HepG2 (cell line): ENCODE measurements at regions not wholly inside any gene's neighbourhood (a gene's known extent, or its start where the extent isn't known, plus 50 kb on each side); places are given as distances from the start of the nearest gene placed in this dataset.
"Not testable (repeated sequence)": the region's sequence is repeated elsewhere in the genome, so short reads cannot be mapped to it uniquely, and the experiment has no call there.

Experiments used
- ATAC-seq: fragments of 200-7000 bp; cut with Tn5 transposase; 3 replicates; pipeline ENCODE4 v1.9.1; 2020; ENCODE audit warnings: mild to moderate bottlenecking, moderate library complexity
- BruUV-seq: library from RNA; stranded (reverse); fragments of 400-500 nt; replicated peaks from 2 replicates; lab custom pipeline; 2021; lab: Mats Ljungman, UMichigan
- CTCF ChIA-PET: fragments of 300-600 bp; formaldehyde crosslinking; extraction: SDS; loops from one replicate; lab custom pipeline; 2021; ENCODE audit warnings: low total read pairs, inconsistent platforms, low intra/inter-chr PET ratio; lab: Yijun Ruan, JAX
- POLR2A ChIA-PET: fragments of 350-600 bp; sonication (Branson Sonifier 250); formaldehyde crosslinking; loops from one replicate; lab custom pipeline; 2020; ENCODE audit warnings: antibody characterized with exemption, inconsistent platforms; lab: Yijun Ruan, JAX
- DNase-seq: peaks from one replicate; pipeline ENCODE4 v3.0.0-alpha.2; 2015; ENCODE audit warnings: low spot score
- FAIRE-seq: peaks from 3 replicates; lab custom pipeline; 2011; peaks lifted over from hg19 to GRCh38; lab: Jason Lieb, UNC
- H2AFZ ChIP-seq: one replicate; pipeline ENCODE4 v1.6.1; 2011; ENCODE audit warnings: low read length, inconsistent platforms
- H3K27ac ChIP-seq: fragments of 300-600 bp; 3 replicates; pipeline ENCODE4 v1.8.0; 2011; ENCODE audit warnings: mixed run types, mild to moderate bottlenecking, mixed read lengths, low read length, inconsistent platforms; ENCODE audit not compliant: insufficient read depth; ENCODE audit errors: extremely low read length
- H3K27me3 ChIP-seq, 2 experiments: fragments of 200-600 bp in 1 of 2; 2 replicates in 1 of 2; 3 replicates in 1 of 2; pipeline versions ENCODE4 v1.6.0 to v1.8.0; 2011; ENCODE audit warnings: low read length in 2 of 2, mild to moderate bottlenecking in 2 of 2, moderate library complexity in 2 of 2, inconsistent platforms in 1 of 2; ENCODE audit not compliant: insufficient read depth in 2 of 2, control insufficient read depth in 1 of 2
- H3K36me3 ChIP-seq, 2 experiments: fragments of 200-600 bp in 1 of 2; replicated peaks in 1 of 2; 2 replicates in 1 of 2; 3 replicates in 1 of 2; pipeline versions ENCODE4 v1.5.1 to v1.8.0; 2011; ENCODE audit warnings: low read length in 2 of 2, inconsistent platforms in 1 of 2; ENCODE audit not compliant: insufficient read depth in 2 of 2, control insufficient read depth in 1 of 2
- H3K4me1 ChIP-seq: 2 replicates; pipeline ENCODE4 v1.5.1; 2012; ENCODE audit warnings: low read length, inconsistent platforms; ENCODE audit not compliant: insufficient read depth
- H3K4me2 ChIP-seq: 2 replicates; pipeline ENCODE4 v1.6.0; 2011; ENCODE audit warnings: low read depth, low read length, inconsistent platforms
- H3K4me3 ChIP-seq, 3 experiments: fragments of 200-600 bp in 1 of 3; sonication (generic), shearing (Covaris generic) in 1 of 3; replicated peaks in 1 of 3; 2 replicates each; pipeline ENCODE4 v1.5.1; 2011 to 2016; ENCODE audit warnings: low read length in 3 of 3, inconsistent platforms in 2 of 3, low read depth in 2 of 3, mild to moderate bottlenecking in 2 of 3, control low read depth in 1 of 3, mixed read lengths in 1 of 3; ENCODE audit not compliant: insufficient read depth in 1 of 3
- H3K79me2 ChIP-seq: one replicate; pipeline ENCODE4 v1.6.1; 2011; ENCODE audit warnings: low read length, inconsistent platforms; ENCODE audit not compliant: insufficient read depth
- H3K9ac ChIP-seq: 2 replicates; pipeline ENCODE4 v1.6.0; 2011; ENCODE audit warnings: mild to moderate bottlenecking, low read depth, low read length, inconsistent platforms; ENCODE audit not compliant: insufficient read depth
- H3K9me3 ChIP-seq: 2 replicates; pipeline ENCODE4 v1.5.1; 2012; ENCODE audit warnings: mild to moderate bottlenecking, low read length
- H4K20me1 ChIP-seq: 2 replicates; pipeline ENCODE4 v1.6.0; 2011; ENCODE audit warnings: inconsistent platforms, mild to moderate bottlenecking, low read length, moderate library complexity; ENCODE audit not compliant: insufficient read depth
- BHLHE40 ChIP-seq: IDR thresholded peaks from 2 replicates; pipeline ENCODE4 v1.6.1; 2011; ENCODE audit warnings: low read length, improper control_type of control experiment
- KDM5B ChIP-seq: sonication (generic); formaldehyde crosslinking; IDR thresholded peaks from 2 replicates; pipeline ENCODE4 v1.4.0; 2020; ENCODE audit warnings: missing genetic modification reagents, mild to moderate bottlenecking, borderline replicate concordance
- STAT6 ChIP-seq: sonication (generic); formaldehyde crosslinking; IDR thresholded peaks from 2 replicates; pipeline ENCODE4 v1.4.0; 2020; ENCODE audit warnings: missing genetic modification reagents, mild to moderate bottlenecking, borderline replicate concordance
- TCF7L2 ChIP-seq: IDR thresholded peaks from 2 replicates; pipeline ENCODE4 v1.6.1; 2011; ENCODE audit warnings: mild to moderate bottlenecking, low read depth, low read length, moderate library complexity
- ZBED4 ChIP-seq: sonication (generic); formaldehyde crosslinking; IDR thresholded peaks from 2 replicates; pipeline ENCODE4 v1.4.0; 2020; ENCODE audit warnings: missing genetic modification reagents, borderline replicate concordance
- WGBS: methylation state at CpG from one replicate; pipeline ENCODE4 v1.1.6; 2017; ENCODE audit warnings: low lambda C conversion rate; 5-methylcytosine and 5-hydroxymethylcytosine counted together
- in situ Hi-C: cut with HindIII; loops from 2 replicates; pipeline ENCODE4 v1.10.0; 2017; ENCODE audit warnings: low pct_unique_long_range_greater_than_20kb; ENCODE audit not compliant: extremely low pct_ligation_motif_present
- intact Hi-C: fragments of 100-400 bp; cut with micrococcal nuclease; formaldehyde crosslinking; loops from one replicate; pipeline ENCODE4 v1.10.0; 2022; ENCODE audit not compliant: unreplicated experiment
- TF ChIP-seq, protein P1 (sequence below): sonication (generic); formaldehyde crosslinking; IDR thresholded peaks from 2 replicates; pipeline ENCODE4 v1.9.0; 2021; ENCODE audit warnings: mild to moderate bottlenecking, missing genetic modification reagents
- TF ChIP-seq, protein P2 (sequence below): sonication (generic); formaldehyde crosslinking; IDR thresholded peaks from 2 replicates; pipeline ENCODE4 v1.9.0; 2021; ENCODE audit warnings: missing genetic modification reagents, borderline replicate concordance

DNA sequence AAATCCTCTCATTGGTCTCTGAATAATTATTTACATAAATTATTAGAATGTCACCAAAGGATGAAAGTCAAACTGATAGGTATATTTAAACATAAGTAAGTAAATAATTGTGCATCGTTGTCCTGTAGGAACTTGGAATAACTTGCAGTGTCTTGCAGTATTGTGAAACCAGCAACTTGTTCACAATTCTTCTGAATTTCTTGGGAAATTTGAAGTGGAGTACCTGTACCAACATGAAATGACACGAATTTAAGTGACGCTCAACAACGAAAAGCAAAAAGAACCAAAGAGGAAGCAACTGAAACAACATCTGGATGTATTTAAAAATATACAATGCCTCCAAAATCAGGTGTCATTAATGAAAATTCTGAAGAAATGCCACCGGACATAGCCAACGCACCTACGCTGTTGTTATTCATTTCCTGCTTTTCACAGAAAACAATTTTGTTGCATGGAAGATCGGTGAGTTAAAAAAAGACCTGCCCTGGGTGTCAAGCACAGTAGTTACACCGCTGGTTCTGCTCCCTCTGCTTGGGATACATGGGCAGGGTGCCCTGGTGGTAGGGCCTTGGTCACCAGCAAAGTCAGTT is 112.5 kb downstream of the RPLP1 start (continued):
- no peak for TF ChIP-seq STAT6 (CRISPR knock-in tag)
- no peak for TF ChIP-seq KDM5B (CRISPR knock-in tag)
- TF ChIP-seq ZBED4 (CRISPR knock-in tag), result no peak
- no peak for TF ChIP-seq BHLHE40
- TF ChIP-seq TCF7L2, result no peak
- TF ChIP-seq, protein P1, sequence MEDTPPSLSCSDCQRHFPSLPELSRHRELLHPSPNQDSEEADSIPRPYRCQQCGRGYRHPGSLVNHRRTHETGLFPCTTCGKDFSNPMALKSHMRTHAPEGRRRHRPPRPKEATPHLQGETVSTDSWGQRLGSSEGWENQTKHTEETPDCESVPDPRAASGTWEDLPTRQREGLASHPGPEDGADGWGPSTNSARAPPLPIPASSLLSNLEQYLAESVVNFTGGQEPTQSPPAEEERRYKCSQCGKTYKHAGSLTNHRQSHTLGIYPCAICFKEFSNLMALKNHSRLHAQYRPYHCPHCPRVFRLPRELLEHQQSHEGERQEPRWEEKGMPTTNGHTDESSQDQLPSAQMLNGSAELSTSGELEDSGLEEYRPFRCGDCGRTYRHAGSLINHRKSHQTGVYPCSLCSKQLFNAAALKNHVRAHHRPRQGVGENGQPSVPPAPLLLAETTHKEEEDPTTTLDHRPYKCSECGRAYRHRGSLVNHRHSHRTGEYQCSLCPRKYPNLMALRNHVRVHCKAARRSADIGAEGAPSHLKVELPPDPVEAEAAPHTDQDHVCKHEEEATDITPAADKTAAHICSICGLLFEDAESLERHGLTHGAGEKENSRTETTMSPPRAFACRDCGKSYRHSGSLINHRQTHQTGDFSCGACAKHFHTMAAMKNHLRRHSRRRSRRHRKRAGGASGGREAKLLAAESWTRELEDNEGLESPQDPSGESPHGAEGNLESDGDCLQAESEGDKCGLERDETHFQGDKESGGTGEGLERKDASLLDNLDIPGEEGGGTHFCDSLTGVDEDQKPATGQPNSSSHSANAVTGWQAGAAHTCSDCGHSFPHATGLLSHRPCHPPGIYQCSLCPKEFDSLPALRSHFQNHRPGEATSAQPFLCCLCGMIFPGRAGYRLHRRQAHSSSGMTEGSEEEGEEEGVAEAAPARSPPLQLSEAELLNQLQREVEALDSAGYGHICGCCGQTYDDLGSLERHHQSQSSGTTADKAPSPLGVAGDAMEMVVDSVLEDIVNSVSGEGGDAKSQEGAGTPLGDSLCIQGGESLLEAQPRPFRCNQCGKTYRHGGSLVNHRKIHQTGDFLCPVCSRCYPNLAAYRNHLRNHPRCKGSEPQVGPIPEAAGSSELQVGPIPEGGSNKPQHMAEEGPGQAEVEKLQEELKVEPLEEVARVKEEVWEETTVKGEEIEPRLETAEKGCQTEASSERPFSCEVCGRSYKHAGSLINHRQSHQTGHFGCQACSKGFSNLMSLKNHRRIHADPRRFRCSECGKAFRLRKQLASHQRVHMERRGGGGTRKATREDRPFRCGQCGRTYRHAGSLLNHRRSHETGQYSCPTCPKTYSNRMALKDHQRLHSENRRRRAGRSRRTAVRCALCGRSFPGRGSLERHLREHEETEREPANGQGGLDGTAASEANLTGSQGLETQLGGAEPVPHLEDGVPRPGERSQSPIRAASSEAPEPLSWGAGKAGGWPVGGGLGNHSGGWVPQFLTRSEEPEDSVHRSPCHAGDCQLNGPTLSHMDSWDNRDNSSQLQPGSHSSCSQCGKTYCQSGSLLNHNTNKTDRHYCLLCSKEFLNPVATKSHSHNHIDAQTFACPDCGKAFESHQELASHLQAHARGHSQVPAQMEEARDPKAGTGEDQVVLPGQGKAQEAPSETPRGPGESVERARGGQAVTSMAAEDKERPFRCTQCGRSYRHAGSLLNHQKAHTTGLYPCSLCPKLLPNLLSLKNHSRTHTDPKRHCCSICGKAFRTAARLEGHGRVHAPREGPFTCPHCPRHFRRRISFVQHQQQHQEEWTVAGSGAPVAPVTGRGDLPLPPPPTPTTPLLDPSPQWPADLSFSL (CRISPR knock-in tag), result no peak
- TF ChIP-seq, protein P2, sequence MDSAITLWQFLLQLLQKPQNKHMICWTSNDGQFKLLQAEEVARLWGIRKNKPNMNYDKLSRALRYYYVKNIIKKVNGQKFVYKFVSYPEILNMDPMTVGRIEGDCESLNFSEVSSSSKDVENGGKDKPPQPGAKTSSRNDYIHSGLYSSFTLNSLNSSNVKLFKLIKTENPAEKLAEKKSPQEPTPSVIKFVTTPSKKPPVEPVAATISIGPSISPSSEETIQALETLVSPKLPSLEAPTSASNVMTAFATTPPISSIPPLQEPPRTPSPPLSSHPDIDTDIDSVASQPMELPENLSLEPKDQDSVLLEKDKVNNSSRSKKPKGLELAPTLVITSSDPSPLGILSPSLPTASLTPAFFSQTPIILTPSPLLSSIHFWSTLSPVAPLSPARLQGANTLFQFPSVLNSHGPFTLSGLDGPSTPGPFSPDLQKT, result no peak
- TF ChIP-seq, all 625 proteins: peak for 0

GRCh38 chr15:69567238-69567760 is 114.7 kb downstream of the RPLP1 start:
- H3K9me3 ChIP-seq, ATAC-seq, H3K79me2 ChIP-seq, H2AFZ ChIP-seq, DNase-seq, H3K9ac ChIP-seq, H3K4me3 ChIP-seq, BruUV-seq, H3K27ac ChIP-seq, H3K36me3 ChIP-seq, intact Hi-C loops, CTCF ChIA-PET, POLR2A ChIA-PET, FAIRE-seq, H3K4me2 ChIP-seq, in situ Hi-C loops: not testable (repeated sequence)
- H3K4me1 ChIP-seq, result peaks cover 14% of the 10 kb centered on the region
- WGBS, result 94% methylated on average over 7 of the region's 31 CpGs
- peaks cover 13 to 74% of the 10 kb centered on the region in 2 experiments for H3K27me3 ChIP-seq
- peaks cover 23% of the 10 kb centered on the region; the same call in 1 of the 2 replicates for H4K20me1 ChIP-seq
